ENCODE measurements at regions not wholly inside any gene's neighbourhood (a gene's known extent, or its start where the extent isn't known, plus 50 kb on each side); places are given as distances from the start of the nearest gene placed in this dataset.

- H3K4me3 ChIP-seq (ENCODE audit: low read depth, low read length): no peak overlapping the region
- Mint-ChIP-seq H3K4me3 (ENCODE audit: unreplicated experiment) (no peak overlapping the region), H3K27ac (ENCODE audit: unreplicated experiment) (no peak overlapping the region), H3K27me3 (ENCODE audit: insufficient read depth, unreplicated experiment) (no peaks in the 10 kb centered on the region), H3K4me1 (ENCODE audit: low read depth, unreplicated experiment) (no peaks in the 10 kb centered on the region), H3K9me3 (ENCODE audit: unreplicated experiment) (peaks cover 9% of the 10 kb centered on the region), H3K36me3 (ENCODE audit: insufficient read depth, unreplicated experiment) (no peaks in the 10 kb centered on the region)
- intact Hi-C loops (cut with micrococcal nuclease; ENCODE audit: unreplicated experiment): no loop called here
- H3K36me3 ChIP-seq (ENCODE audit: control insufficient read depth, insufficient read depth, low read length): no peaks in the 10 kb centered on the region
- 0 out of 2 replicates have a peak, but pooled peaks cover 3% of the 10 kb centered on the region for H3K9me3 ChIP-seq
- no peak for TF ChIP-seq CTCF (IDR thresholded peaks at IDR 0.05; ENCODE audit: insufficient read depth in 1 of 2, low read depth in 1 of 2, low read length in 1 of 2, severe bottlenecking in 1 of 2, unreplicated experiment in 1 of 2)
- CTCF ChIA-PET: no interaction called here
- no TSS peak for BruUV-seq (replicated peaks)
- POLR2A ChIA-PET: no interaction called here
- H3K4me1 ChIP-seq: no peaks in the 10 kb centered on the region
- no peak for DNase-seq
- no peaks in the 10 kb centered on the region for H3K27me3 ChIP-seq (replicated peaks; ENCODE audit: control insufficient read depth, insufficient read depth, low read length)
Observed at GRCh38 chr5:23402585-23402984, 104.8 kb upstream of the PRDM9 start.

- H3K36me3 ChIP-seq (ENCODE audit: control insufficient read depth, insufficient read depth, low read length): no peaks in the 10 kb centered on the region
- POLR2A ChIA-PET: no interaction called here
- CTCF ChIA-PET: no interaction called here
- no peak overlapping the region for H3K4me3 ChIP-seq (ENCODE audit: low read depth, low read length)
- DNase-seq: no peak
- H3K27me3 Mint-ChIP-seq (ENCODE audit: insufficient read depth, unreplicated experiment): no peaks in the 10 kb centered on the region
- H3K4me1 ChIP-seq: no peaks in the 10 kb centered on the region
- H3K9me3 ChIP-seq: 0 out of 2 replicates have a peak, but pooled peaks cover 3% of the 10 kb centered on the region
- no peaks in the 10 kb centered on the region for H3K27me3 ChIP-seq (replicated peaks; ENCODE audit: control insufficient read depth, insufficient read depth, low read length)
- no peaks in the 10 kb centered on the region for H3K4me1 Mint-ChIP-seq (ENCODE audit: low read depth, unreplicated experiment)
- no peaks in the 10 kb centered on the region for H3K36me3 Mint-ChIP-seq (ENCODE audit: insufficient read depth, unreplicated experiment)
- peaks cover 9% of the 10 kb centered on the region for H3K9me3 Mint-ChIP-seq (ENCODE audit: unreplicated experiment)
- H3K27ac Mint-ChIP-seq (ENCODE audit: unreplicated experiment): no peak overlapping the region
- H3K4me3 Mint-ChIP-seq (ENCODE audit: unreplicated experiment): no peak overlapping the region
- intact Hi-C loops (cut with micrococcal nuclease; ENCODE audit: unreplicated experiment): no loop called here
- no TSS peak for BruUV-seq (replicated peaks)
- TF ChIP-seq CTCF (IDR thresholded peaks at IDR 0.05; ENCODE audit: insufficient read depth in 1 of 2, low read depth in 1 of 2, low read length in 1 of 2, severe bottlenecking in 1 of 2, unreplicated experiment in 1 of 2): no peak
Observed at GRCh38 chr5:23400951-23401350, 106.5 kb upstream of the PRDM9 start.

GRCh38 chr5:23396346-23396745, 111.1 kb upstream of the PRDM9 start:
- peaks cover 21% of the 10 kb centered on the region for H3K9me3 Mint-ChIP-seq (ENCODE audit: unreplicated experiment)
- H3K27me3 ChIP-seq (replicated peaks; ENCODE audit: control insufficient read depth, insufficient read depth, low read length): no peaks in the 10 kb centered on the region

More at GRCh38 chr5:23396346-23396745, 111.1 kb upstream of the PRDM9 start:
- Mint-ChIP-seq H3K4me1 (ENCODE audit: low read depth, unreplicated experiment) (no peaks in the 10 kb centered on the region), H3K4me3 (ENCODE audit: unreplicated experiment) (no peak overlapping the region), H3K27me3 (ENCODE audit: insufficient read depth, unreplicated experiment) (no peaks in the 10 kb centered on the region), H3K36me3 (ENCODE audit: insufficient read depth, unreplicated experiment) (no peaks in the 10 kb centered on the region), H3K27ac (ENCODE audit: unreplicated experiment) (no peak overlapping the region)
- DNase-seq: no peak
- ChIA-PET CTCF (no interaction called here), POLR2A (no interaction called here)
- H3K9me3 ChIP-seq: 0 out of 2 replicates have a peak, but pooled peaks cover 3% of the 10 kb centered on the region
- intact Hi-C loops (cut with micrococcal nuclease; ENCODE audit: unreplicated experiment): no loop called here
- no peaks in the 10 kb centered on the region for H3K36me3 ChIP-seq (ENCODE audit: control insufficient read depth, insufficient read depth, low read length)
- no TSS peak for BruUV-seq (replicated peaks)
- H3K4me1 ChIP-seq: no peaks in the 10 kb centered on the region
- no peak for TF ChIP-seq CTCF (IDR thresholded peaks at IDR 0.05; ENCODE audit: insufficient read depth in 1 of 2, low read depth in 1 of 2, low read length in 1 of 2, severe bottlenecking in 1 of 2, unreplicated experiment in 1 of 2)
- no peak overlapping the region for H3K4me3 ChIP-seq (ENCODE audit: low read depth, low read length)

All from Caco-2 (cell line).